ENCODE measurements at regions not wholly inside any gene's neighbourhood (a gene's known extent, or its start where the extent isn't known, plus 50 kb on each side); places are given as distances from the start of the nearest gene placed in this dataset.

- Histone ChIP-seq H3K79me2 (ENCODE audit: insufficient read depth, low read length) (no peaks in the 10 kb centered on the region), H3K9ac (ENCODE audit: low read length) (no peak overlapping the region), H3K4me2 (ENCODE audit: low read length) (no peak overlapping the region), H3K4me3 (ENCODE audit: insufficient read depth, low read depth, low read length) (no peak overlapping the region), H3K36me3 (ENCODE audit: insufficient read depth, low read length) (no peaks in the 10 kb centered on the region), H3K4me1 (ENCODE audit: insufficient read depth, low read length) (no peaks in the 10 kb centered on the region), H4K20me1 (ENCODE audit: insufficient read depth, low read length) (no peaks in the 10 kb centered on the region), H3K27ac (ENCODE audit: low read depth, low read length) (no peak overlapping the region), H3K27me3 (ENCODE audit: insufficient read depth, low read length) (no peaks in the 10 kb centered on the region), H3K9me3 (ENCODE audit: insufficient read depth, low read depth, low read length) (no peaks in the 10 kb centered on the region), H2AFZ (ENCODE audit: low read depth, low read length) (no peak overlapping the region)
- Mint-ChIP-seq H3K27ac (ENCODE audit: unreplicated experiment) (no peak overlapping the region), H3K36me3 (ENCODE audit: low read depth, unreplicated experiment) (no peaks in the 10 kb centered on the region), H3K4me1 (ENCODE audit: low read depth, unreplicated experiment) (no peaks in the 10 kb centered on the region), H3K4me3 (ENCODE audit: unreplicated experiment) (no peak overlapping the region), H3K9me3 (ENCODE audit: unreplicated experiment) (no peaks in the 10 kb centered on the region), H3K27me3 (ENCODE audit: low read depth, unreplicated experiment) (no peaks in the 10 kb centered on the region)
- FAIRE-seq (no peak), DNase-seq (ENCODE audit: low read depth) (no peak)
- TF ChIP-seq EZH2 (IDR thresholded peaks at IDR 0.05; ENCODE audit: insufficient read depth, low read length) (no peak), CTCF (IDR thresholded peaks at IDR 0.05; ENCODE audit: insufficient read depth, low read depth, low read length) (no peak)
These were observed 1362.9 kb upstream of the SLC39A10 start for GRCh38 chr2:194294156-194294555.

GRCh38 chr2:194291104-194291503 lies 1365.9 kb upstream of the SLC39A10 start:
- H3K27ac Mint-ChIP-seq (ENCODE audit: unreplicated experiment) = no peak overlapping the region

More at GRCh38 chr2:194291104-194291503, 1365.9 kb upstream of the SLC39A10 start:
- Histone ChIP-seq H3K9ac (ENCODE audit: low read length) (no peak overlapping the region), H3K27me3 (ENCODE audit: insufficient read depth, low read length) (no peaks in the 10 kb centered on the region), H3K4me3 (ENCODE audit: insufficient read depth, low read depth, low read length) (no peak overlapping the region), H3K27ac (ENCODE audit: low read depth, low read length) (no peak overlapping the region), H2AFZ (ENCODE audit: low read depth, low read length) (no peak overlapping the region), H3K79me2 (ENCODE audit: insufficient read depth, low read length) (no peaks in the 10 kb centered on the region), H3K4me1 (ENCODE audit: insufficient read depth, low read length) (no peaks in the 10 kb centered on the region), H4K20me1 (ENCODE audit: insufficient read depth, low read length) (no peaks in the 10 kb centered on the region), H3K4me2 (ENCODE audit: low read length) (no peak overlapping the region), H3K9me3 (ENCODE audit: insufficient read depth, low read depth, low read length) (no peaks in the 10 kb centered on the region), H3K36me3 (ENCODE audit: insufficient read depth, low read length) (no peaks in the 10 kb centered on the region)
- Mint-ChIP-seq H3K4me1 (ENCODE audit: low read depth, unreplicated experiment) (no peaks in the 10 kb centered on the region), H3K36me3 (ENCODE audit: low read depth, unreplicated experiment) (no peaks in the 10 kb centered on the region), H3K4me3 (ENCODE audit: unreplicated experiment) (no peak overlapping the region), H3K9me3 (ENCODE audit: unreplicated experiment) (no peaks in the 10 kb centered on the region), H3K27me3 (ENCODE audit: low read depth, unreplicated experiment) (no peaks in the 10 kb centered on the region)
- TF ChIP-seq EZH2 (IDR thresholded peaks at IDR 0.05; ENCODE audit: insufficient read depth, low read length) = no peak
- no peak for TF ChIP-seq CTCF (IDR thresholded peaks at IDR 0.05; ENCODE audit: insufficient read depth, low read depth, low read length)
- DNase-seq (ENCODE audit: low read depth) (no peak), FAIRE-seq (no peak)
